ENCODE measurements at regions not wholly inside any gene's neighbourhood (a gene's known extent, or its start where the extent isn't known, plus 50 kb on each side); places are given as distances from the start of the nearest gene placed in this dataset.

DNA sequence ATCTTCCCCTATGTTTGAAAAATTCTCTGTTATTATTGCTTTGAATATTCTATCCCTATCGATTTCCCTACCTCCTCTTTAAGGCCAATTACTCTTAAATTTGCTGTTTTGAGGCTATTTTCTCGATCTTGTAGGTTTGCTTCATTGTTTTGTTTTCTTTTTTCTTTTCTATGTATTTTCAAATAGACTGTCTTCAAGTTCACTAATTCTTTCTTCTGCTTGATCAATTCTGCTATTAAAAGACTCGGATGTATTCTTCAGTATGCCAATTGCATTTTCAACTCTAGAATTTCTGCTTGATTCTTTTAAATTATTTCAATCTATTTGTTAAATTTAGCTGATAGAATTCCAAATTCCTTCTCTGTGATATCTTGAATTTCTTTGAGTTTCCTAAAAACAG lies 144.0 kb upstream of the NANOGP8 start:
- peaks cover 0 to 41% (median 0%) of the 10 kb centered on the region in 4 donors for H3K9me3 ChIP-seq
- no peak for DNase-seq (ENCODE audit: low spot score in 2 of 2)
- TF ChIP-seq, protein P1, sequence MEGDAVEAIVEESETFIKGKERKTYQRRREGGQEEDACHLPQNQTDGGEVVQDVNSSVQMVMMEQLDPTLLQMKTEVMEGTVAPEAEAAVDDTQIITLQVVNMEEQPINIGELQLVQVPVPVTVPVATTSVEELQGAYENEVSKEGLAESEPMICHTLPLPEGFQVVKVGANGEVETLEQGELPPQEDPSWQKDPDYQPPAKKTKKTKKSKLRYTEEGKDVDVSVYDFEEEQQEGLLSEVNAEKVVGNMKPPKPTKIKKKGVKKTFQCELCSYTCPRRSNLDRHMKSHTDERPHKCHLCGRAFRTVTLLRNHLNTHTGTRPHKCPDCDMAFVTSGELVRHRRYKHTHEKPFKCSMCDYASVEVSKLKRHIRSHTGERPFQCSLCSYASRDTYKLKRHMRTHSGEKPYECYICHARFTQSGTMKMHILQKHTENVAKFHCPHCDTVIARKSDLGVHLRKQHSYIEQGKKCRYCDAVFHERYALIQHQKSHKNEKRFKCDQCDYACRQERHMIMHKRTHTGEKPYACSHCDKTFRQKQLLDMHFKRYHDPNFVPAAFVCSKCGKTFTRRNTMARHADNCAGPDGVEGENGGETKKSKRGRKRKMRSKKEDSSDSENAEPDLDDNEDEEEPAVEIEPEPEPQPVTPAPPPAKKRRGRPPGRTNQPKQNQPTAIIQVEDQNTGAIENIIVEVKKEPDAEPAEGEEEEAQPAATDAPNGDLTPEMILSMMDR (IDR thresholded peaks at IDR 0.05): no peak
- TF ChIP-seq EP300 (IDR thresholded peaks at IDR 0.05) (no peak), POLR2A (IDR thresholded peaks at IDR 0.05) (no peak)
- peaks cover 0 to 16% (median 0%) of the 10 kb centered on the region in 3 donors for H3K36me3 ChIP-seq
- no peak overlapping the region for H3K4me3 ChIP-seq
- H3K4me1 ChIP-seq: no peaks in the 10 kb centered on the region
- H3K27me3 ChIP-seq: no peaks in the 10 kb centered on the region
- WGBS, 2 donors: 88 to 92% methylated on average over 3 of the region's 3 CpGs
- no peak overlapping the region for H3K27ac ChIP-seq

DNA sequence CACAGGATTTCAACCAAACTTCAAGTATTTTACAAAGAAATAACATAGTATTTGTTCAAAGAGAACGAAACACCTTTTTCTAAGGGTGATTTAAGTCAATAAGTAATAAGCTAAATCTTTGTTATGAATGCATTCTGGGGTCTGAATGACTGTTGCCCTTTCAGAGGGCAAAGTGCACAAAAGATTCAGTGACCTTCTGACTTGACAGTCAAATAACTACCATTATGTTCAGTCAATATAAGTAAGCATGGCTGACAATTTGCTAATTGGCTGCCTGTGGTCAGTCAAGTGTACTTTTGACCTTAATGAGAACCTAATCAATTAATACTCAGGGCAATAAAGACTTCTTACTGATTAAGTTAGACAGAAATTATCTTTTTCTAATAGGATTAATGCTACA lies 133.1 kb upstream of the NANOGP8 start:
- Histone ChIP-seq H3K27ac (no peak overlapping the region), H3K36me3 (no peaks in the 10 kb centered on the region), H3K4me3 (no peak overlapping the region), H3K27me3 (no peaks in the 10 kb centered on the region), H3K9me3 (no peaks in the 10 kb centered on the region), H3K4me1 (no peaks in the 10 kb centered on the region)
- DNase-seq (ENCODE audit: low spot score in 2 of 2): no peak
- no peak for TF ChIP-seq POLR2A (IDR thresholded peaks at IDR 0.05)
- no peak for TF ChIP-seq EP300 (IDR thresholded peaks at IDR 0.05)
- TF ChIP-seq, protein P1 (IDR thresholded peaks at IDR 0.05): no peak
- WGBS, 2 donors: 50 to 62% methylated on average over 1 of the region's 1 CpG

DNA sequence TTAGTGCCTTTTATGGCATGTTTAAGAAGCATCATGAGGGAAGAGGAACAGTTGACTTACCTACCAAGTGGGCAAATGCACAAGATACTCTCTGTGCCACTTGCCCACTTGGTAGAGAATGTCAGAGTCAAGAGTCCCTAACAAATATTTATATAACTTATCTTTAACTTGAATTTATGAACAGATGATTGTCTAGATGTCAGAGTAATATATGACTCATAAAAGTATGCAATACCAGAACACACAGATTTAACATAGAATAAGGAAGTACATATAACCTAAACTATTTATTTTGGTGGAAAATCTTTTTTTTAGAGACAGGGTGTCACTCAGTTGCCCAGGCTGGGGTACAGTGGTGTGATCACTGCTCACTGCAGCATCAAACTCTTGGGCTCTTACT lies 130.0 kb upstream of the NANOGP8 start:
- H3K27ac ChIP-seq: no peak overlapping the region
- no peaks in the 10 kb centered on the region for H3K4me1 ChIP-seq
- no peak for DNase-seq (ENCODE audit: low spot score in 2 of 2)
- no peak for TF ChIP-seq EP300 (IDR thresholded peaks at IDR 0.05)
- TF ChIP-seq, protein P1 (IDR thresholded peaks at IDR 0.05): no peak
- no peak for TF ChIP-seq POLR2A (IDR thresholded peaks at IDR 0.05)
- H3K27me3 ChIP-seq: no peaks in the 10 kb centered on the region
- H3K9me3 ChIP-seq: no peaks in the 10 kb centered on the region
- no peak overlapping the region for H3K4me3 ChIP-seq
- no peaks in the 10 kb centered on the region for H3K36me3 ChIP-seq

DNA sequence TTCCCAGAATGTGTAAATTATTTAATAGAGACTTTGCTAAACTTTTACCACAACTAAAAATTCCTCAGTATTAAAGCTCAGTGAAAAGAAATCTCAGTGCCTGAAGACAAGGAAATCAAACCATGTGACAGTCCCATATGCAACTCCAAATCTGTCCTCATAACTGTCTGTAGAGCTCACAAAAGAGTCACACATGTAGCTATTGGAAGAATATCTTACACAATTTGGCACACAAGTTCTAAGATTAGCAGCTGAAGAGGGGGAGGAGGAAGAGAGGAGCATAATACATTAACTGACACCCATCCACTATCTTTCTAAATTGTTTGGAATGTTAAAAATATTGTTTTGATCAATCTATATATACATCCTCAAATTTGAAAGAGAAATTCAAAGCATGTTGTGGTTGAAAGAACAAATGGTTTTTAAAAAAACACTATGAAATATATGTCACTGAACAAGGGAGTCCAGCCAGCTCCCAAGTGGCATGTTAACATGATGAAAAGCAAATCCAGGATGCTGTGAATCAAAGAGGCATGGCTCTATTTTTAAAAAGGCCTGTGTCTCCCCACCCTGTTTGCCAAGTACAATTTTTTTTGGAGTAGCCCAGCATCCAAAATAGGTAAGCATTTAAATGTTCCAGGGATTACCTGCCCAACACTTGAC lies 126.3 kb upstream of the NANOGP8 start:
- TF ChIP-seq POLR2A (IDR thresholded peaks at IDR 0.05): no peak
- TF ChIP-seq EP300 (IDR thresholded peaks at IDR 0.05): no peak
- TF ChIP-seq, protein P1 (IDR thresholded peaks at IDR 0.05): no peak
- no peak overlapping the region for H3K27ac ChIP-seq
- no peaks in the 10 kb centered on the region for H3K27me3 ChIP-seq
- H3K36me3 ChIP-seq: no peaks in the 10 kb centered on the region
- no peaks in the 10 kb centered on the region for H3K4me1 ChIP-seq
- no peaks in the 10 kb centered on the region for H3K9me3 ChIP-seq
- DNase-seq (ENCODE audit: low spot score in 2 of 2): no peak
- no peak overlapping the region for H3K4me3 ChIP-seq

DNA sequence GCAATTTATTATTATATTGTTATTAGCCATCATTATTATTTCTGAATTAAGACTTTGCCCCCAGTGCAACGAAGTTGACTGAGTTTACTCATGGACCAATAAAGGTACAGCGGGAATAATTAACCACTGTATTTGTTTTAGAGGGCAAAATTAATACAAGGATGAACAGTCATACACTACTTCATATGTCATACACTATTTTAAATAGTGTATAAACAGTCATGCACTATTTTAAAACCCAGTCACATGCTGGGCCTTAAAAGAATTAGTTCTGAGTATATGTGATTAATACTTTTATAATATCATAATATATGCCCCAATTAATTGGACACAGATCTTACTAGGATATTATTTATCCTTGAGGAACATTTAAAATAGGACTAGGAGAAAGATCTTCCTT lies 125.3 kb upstream of the NANOGP8 start:
- Histone ChIP-seq H3K27ac (no peak overlapping the region), H3K9me3 (no peaks in the 10 kb centered on the region), H3K4me1 (no peaks in the 10 kb centered on the region)

More for the DNA sequence above, 125.3 kb upstream of the NANOGP8 start:
- TF ChIP-seq EP300 (IDR thresholded peaks at IDR 0.05) (no peak), POLR2A (IDR thresholded peaks at IDR 0.05) (no peak)
- TF ChIP-seq, protein P1 (IDR thresholded peaks at IDR 0.05): no peak
- no peaks in the 10 kb centered on the region for H3K36me3 ChIP-seq
- no peaks in the 10 kb centered on the region for H3K27me3 ChIP-seq
- whole genome bisulfite sequencing, 2 donors: 47 to 49% methylated on average over 2 of the region's 2 CpGs
- no peak overlapping the region for H3K4me3 ChIP-seq
- no peak for DNase-seq (ENCODE audit: low spot score in 2 of 2)
